ENCODE measurements at regions not wholly inside any gene's neighbourhood (a gene's known extent, or its start where the extent isn't known, plus 50 kb on each side); places are given as distances from the start of the nearest gene placed in this dataset.
"Not testable (repeated sequence)": the region's sequence is repeated elsewhere in the genome, so short reads cannot be mapped to it uniquely, and the experiment has no call there.

DNA sequence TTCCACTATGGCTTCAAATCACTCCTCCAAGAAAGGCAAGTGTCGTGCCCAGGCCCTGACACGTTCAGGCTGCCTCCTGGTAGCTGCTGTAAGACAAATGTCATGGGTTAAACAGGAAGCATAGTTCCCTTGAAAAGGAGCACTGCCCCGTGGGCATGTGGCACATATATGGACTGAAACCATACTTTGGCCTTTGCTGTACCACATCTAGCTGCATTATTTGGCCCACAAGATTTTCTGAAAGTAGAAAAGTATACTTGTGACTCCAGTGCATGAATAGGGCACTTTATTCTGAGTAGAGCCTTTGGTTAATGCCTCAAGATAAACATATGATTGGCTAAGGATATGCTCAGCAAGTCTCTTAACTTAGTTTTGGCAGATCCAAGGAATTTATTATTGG is 218.7 kb upstream of the EGLN3 start:
- DNase-seq = no peak

DNA sequence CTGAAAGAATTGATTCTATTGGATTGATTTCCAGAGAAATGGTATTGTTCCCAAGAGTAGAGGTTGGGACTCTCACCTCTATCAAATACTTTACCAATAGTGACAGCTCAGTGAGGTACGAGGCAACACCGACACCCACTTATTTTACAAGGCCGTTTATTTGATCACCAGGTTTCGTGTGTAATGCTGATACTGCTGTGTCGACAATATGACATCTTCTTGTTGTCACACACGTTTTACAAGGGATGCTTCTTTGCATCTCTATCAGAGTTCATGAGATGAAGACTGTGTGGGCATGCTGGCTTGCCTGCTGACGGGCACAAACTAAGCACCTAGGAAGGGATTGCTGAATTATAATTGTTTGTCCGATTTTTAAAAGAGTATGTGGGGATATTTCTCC is 217.8 kb upstream of the EGLN3 start:
- no peak for DNase-seq

DNA sequence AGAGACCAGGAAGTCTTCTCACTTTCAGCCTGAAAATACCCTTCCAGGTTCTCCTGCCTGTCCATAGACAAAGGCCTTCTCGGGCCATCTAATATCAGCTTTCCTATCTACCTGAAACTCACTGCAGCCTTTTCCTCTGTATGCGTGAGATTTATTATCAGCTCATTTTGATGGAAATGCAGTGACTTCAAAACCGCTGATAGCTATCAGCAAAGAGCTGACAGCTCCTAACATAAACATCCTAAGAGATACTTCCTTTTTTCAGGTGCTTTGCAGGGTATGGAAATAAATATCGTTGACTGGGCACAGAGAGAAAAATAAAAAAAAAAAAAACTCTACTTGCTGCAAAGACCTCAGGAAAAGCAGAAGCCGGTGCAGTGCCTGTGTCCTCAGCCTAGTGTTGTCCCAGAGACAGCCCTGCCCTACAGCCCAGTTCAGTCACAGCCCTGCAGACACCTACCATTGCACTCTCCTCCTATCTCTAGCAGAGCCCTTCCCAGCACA is 215.0 kb upstream of the EGLN3 start:
- DNase-seq = no peak

DNA sequence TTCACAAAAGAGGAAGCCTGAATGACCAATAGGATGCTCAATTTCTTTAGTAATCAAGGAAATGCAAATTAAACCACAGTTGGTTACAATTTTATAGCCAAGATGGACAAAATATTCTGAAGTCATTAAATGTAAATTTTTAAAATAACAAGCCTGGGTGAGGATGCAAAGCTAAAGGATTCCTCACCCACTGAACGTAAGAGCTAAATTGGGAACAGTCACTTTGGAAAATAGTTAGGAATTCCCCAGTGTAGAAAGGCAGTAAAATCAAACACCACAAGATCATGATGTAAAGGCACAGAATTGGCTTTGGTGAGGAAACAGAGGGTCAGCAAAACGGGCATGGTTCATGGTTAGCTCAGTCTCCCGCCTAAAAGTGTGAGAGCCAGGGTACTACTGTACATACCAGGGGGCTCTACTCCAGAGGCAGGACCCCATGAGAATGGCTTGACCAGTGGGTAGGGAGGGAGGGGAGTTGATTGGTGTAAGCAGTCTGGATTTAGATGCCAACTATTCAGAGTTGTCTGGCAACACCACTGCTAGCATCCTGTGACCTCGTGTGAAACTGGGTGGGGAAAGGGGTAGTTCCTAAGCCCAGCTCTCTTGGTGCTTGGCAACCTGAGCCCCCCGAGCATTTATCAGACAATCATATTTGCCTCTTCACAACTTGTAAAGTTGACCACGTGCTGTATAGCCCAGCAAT is 213.4 kb upstream of the EGLN3 start:
- DNase-seq = no peak

DNA sequence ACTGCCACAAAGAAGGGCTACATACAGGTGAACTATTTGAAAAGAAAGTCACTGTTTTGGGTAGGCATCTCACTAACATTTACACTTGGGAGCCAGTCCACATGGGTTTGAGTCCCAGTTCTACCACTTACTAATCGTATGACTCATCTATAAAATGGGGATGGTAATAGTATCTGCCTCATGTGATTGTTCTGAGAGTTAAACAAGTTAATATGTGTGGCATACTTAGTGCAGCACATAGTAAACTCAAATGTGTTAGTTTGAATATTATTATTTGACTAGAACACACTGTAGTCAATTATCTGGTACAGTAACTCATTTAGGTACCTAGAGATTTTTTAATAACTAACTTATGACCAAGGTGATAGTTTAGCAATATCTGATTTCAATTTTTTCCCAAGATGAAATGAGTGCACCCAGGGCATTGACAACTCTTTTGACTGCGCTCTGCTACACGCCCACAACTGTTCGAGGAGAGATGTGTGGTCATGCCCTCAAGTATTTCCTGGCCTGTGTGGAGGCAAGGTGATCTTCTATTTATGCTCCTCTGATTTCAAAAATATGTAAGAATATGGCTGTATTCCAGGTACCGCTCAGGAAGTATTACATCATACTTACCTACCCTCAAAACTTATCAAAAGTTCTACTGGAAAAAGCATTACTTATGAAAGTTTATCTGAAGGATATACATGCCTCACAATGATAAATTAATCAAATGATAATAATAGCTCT is 210.6 kb upstream of the EGLN3 start:
- DNase-seq = no peak

DNA sequence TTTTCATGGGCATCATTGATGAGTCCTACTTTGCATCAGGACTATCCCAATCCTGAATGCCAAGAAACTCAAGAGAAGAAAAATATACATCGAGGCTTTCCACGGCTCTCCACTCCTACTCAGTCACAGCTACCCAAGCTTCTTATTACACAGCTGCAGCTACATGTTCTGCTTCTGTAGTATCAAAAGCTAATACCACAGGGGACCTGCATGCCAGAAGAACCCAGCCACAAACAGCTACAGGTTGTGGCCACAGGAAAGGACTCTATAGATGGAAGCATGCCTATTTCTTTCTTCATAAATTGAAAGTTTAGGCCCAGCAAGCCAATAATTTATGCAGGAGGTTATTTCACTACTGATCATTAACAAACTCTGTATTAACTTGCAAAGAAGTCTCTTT is 209.7 kb upstream of the EGLN3 start:
- DNase-seq = no peak

DNA sequence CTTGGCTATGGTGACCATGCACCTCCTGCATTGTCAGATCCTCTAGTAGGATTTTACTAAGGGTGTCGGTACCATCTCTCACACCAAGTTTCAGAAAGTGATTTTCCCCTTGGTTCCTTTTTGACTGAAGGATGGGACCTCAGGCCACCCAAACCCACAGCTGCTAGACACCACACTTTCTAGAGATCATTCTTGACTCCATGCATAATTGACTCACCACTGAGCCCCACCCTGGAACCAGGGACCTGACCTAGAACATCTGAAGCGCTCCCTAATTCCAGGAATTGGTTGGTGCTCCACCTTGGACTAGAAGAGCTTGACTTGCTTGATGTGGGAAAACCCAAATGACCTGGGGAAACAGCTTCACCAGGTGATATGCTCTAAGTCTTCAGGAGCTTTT is 206.8 kb upstream of the EGLN3 start:
- no peak for DNase-seq

DNA sequence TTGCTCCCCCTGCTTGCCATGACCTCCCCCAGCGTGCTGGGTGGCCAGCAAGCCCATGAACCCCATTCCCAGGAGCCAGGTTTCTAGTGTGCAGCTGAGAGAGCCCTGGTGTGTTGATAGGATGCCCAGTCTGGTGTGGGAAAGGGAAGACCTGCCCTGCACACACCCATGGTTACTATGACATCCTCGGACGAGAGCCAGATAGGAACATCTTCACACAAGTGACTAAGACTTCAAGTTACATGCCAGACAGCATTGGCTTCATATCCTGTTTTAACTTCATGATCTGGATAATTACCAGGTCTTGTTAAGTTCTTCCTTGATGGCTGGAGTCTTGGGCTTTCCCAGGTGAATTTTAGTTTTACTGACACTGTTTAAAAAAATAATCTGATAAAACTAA is 196.6 kb upstream of the EGLN3 start:
- no peak for DNase-seq

DNA sequence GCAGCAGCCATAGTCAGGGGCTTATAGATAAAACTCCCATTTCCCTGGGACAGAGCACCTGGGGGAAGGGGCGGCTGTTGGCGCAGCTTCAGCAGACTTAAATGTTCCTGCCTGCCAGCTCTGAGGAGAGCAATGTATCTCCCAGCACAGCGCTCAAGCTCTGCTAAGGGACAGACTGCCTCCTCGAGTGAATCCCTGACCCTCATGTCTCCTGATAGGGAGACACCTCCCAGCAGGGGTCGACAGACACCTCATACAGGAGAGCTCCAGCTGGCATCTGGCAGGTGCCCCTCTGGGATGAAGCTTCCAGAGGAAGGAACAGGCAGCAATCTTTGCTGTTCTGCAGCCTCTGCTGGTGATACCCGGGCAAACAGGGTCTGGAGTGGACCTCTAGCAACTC is 189.3 kb upstream of the EGLN3 start:
- not testable (repeated sequence) for DNase-seq

DNA sequence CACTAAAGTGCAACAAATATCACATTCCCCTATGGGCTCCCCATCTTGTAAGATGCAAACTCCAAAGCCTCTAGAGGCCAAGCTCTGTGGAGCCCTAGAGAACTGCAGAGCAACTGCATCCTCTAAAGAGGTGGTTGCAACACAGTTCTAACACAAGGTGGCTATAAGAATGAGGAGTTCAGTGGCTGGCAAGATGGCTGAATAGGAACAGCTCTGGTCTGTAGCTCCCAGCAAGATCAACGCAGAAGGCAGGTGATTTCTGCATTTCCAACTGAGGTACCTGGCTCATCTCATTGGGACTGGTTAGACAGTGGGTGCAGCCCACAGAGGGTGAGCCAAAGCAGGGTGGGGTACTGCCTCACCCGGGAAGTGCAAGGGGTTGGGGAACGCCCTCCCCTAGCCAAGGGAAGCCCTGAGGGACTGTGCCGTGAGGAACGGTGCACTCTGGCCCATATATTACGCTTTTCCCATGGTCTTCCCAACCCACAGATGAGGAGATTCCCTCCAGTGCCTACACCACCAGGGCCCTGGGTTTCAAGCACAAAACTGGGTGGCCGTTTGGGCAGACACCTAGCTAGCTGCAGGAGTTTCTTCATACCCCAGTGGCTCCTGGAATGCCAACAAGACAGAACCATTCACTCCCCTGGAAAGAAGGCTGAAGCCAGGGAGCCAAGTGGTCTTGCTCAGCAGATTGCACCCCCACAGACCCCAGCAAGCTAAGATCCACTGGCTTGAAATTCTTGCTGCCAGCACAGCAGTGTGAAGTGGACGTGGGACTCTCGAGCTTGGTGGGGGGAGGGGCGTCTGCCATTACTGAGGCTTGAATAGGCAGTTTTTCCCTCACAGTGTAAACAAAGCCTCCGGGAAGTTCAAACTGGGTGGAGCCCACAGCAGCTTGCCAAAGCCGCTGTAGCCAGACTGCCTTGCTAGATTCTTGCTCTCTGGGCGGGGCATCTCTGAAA is 188.6 kb upstream of the EGLN3 start:
- DNase-seq = peak; percentile 52

DNA sequence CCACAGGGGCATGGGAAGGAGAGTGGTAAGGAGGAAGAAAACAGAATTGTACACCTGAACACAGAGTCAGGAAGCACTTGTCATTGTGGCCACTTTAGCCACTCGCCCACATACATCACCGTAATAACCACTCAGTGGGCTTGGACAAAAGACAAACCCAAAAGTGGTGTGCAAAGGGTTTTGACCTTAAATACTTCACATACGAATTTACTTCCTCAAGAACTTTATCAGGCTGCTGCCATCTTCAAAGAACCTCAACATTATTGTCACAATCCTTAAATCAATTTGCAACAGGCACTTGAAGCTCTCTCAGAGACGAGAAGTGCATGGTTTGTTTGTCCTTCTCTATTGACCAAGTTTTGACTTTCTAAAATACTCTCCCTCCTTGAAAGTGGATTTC is 187.3 kb upstream of the EGLN3 start:
- DNase-seq = no peak

DNA sequence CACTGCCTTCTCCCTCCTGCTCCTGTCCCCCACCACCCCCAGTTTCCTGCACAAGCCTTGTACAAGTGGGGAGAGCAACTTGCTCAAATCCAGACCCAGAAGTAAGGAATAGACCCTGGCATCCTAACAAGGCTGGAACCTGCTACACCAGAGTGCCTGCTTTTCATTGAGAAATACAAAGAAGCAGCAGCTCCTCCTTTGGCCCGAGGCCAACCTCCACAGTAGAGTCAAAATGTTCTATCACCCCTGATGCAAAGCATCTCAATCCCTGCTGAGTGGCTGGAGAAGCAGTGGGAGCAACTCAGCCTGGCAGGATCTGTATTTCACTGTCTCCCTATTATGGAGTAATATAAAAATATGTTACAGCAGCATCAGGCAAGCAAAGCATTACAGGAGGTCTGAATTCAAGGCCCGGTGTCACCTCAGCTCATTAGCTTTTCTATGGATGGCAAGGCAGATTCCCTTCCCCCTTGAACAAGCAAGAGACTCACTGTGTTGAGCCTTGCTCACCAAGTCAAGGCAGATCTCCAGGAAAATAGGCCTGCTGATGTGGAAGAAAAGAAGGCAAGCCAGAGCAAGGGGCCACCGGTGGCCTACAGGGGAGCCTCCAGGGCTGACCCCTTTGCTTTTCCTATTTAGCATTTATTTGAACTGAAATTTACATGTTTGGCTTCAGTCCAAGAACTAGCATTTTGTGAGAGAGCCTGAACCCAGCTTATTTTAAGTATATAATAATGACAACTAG is 186.3 kb upstream of the EGLN3 start:
- peak; percentile 16 for DNase-seq

DNA sequence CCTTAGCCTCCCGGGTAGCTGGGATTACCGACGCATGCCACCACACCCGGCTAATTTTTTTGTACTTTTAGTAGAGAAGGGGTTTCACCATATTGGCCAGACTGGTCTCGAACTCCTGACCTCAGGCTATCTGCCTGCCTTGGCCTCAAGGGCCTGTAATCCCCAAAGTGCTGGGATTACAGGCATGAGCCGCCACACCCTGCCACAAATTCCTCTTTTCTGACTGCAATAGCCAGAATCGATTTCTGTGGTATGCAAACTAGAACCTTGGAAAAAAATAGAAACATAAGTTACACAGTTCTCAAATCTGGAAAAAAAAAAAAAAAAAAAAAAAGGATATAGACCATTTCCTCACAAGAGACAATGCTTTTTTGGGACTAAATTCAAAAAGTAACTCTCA is 184.6 kb upstream of the EGLN3 start:
- no peak for DNase-seq

DNA sequence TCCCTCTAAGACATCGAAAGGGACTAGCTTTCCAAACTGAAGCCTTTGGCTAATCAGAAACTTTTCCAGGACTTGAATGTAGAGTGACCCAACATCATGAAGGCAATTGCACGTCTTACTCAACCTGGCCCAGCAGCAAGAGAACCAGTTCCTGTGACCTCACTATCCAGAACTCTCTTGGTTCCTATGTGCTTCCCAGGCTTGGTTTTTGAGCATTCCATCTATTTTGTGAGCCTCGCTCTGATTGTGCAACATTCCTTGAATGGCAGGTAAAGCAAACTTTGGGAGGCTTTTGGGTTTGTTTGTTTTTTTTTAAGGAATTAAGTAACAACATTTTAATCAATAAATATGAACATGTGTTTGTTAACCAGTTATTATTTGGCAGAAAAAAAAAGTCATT is 183.6 kb upstream of the EGLN3 start:
- no peak for DNase-seq

DNA sequence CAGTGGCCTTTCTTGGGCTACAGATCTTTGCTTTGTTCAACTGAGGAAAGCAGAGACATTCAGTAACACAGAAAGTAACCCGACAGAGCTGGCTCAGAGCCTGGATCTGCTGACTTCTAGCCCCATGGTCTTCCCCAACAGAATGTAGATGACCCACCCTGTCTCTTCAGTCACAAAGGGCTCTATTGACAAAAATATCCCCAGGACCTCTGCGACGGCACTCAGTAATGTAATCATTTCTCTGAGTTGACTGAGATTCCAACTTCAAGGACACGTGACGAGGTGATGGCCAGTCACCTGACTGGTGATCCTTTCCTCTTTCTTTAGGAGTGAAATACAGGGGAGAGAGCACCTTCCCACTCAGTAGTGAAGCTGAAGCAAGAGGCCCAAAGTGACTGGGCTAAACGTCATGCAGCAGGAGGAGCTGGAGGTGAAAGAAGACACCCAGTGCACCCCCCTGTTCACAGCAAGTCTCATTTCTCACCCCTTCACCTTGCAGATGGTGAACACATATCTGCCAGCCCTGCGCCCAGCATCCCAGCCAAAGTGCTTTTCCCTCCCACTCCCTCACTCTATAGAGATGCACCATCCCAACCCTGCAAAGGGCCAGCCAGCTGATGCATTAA is 179.2 kb upstream of the EGLN3 start:
- DNase-seq = no peak

DNA sequence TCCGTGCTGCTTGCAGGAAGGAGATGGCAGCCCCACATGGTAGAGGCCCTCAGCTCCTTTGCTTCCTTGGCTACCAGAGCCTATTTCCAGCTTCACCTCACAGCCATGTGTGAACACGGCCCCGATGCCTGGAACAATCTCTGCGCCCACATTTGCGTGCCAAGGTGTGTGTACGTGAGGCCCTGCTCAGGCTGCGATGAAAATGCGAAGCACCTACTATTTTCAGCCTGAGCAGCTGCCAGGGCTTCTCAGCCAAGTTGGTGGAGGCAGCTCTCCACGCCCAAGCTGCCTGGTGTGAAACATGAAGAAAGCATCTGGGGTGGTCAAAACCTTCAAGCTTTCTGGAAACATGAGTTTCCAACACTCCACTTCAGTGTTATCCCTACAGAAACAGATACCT is 177.8 kb upstream of the EGLN3 start:
- no peak for DNase-seq

DNA sequence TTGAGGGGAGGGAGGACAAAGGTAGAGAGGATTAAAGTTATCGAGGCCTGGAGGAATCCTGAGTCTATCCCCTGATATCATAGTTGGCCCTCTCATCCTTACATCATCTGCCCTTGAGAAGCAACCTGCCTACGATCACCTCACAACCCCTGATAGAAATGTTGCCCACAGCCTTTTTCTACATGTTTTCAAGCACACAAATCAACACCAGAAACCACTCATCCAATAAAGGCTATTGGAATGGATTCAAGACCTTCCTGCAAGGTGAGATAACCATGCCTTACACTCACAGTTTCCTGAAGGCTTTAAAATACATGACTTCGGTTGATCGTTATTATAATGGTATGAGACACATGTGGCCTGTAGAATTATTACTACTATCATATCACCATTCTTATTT is 175.7 kb upstream of the EGLN3 start:
- no peak for DNase-seq

DNA sequence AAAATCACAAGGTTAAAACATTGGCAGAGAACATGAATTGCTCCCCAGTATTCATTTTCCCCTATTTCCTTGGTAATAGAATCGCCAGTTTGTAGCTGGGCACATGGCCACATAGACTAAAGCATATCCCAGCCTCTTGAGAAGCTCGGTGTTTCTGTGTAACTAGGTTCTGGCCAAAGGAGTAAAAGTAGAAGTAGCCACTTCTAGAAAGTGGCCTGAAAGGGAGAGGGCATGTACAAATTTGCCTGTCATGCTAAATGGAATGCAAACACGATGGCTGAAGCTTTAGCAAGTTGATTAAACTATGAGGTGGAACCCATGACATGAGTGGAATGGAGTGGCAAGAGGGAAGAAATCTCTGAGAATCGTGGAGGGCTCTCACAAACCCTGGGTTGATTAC is 173.7 kb upstream of the EGLN3 start:
- no peak for DNase-seq

DNA sequence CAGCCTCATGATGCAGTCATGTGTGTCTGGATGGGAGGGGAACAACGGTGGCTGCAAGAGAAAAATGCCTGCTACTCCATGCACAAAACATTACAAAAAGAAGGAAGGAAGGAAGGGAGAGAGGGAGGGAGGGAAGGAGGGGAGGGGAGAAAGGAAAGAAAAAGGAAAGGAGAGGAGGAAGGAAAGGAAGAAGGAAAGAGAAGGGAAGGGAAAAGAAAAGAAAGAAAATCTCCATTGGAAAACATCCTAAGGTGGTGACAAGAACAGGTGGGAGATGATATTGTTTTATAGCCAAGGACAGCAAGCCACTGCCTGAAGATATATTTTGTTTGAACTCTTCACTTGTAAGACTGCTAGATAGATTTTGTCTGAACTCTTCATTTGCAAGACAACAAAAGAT is 171.8 kb upstream of the EGLN3 start:
- no peak for DNase-seq

DNA sequence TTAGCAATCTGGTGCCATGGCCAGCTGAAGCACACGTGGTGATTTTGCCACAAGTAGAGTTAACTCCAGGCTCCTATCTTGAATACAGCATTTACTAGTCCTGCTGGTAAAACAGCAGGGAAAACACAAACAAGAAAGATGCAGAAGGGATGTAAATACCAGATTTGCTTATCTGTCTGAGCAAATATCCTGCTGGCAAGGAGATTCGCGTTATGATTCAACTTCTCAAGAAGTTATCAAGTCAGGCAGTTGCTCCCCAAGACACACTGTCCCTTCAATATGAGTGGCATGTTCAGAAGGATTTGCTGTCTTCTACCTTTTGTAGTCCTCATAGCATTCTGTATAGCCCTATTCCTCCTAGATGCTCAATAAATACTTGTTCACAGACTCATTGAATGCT is 171.2 kb upstream of the EGLN3 start:
- no peak for DNase-seq

DNA sequence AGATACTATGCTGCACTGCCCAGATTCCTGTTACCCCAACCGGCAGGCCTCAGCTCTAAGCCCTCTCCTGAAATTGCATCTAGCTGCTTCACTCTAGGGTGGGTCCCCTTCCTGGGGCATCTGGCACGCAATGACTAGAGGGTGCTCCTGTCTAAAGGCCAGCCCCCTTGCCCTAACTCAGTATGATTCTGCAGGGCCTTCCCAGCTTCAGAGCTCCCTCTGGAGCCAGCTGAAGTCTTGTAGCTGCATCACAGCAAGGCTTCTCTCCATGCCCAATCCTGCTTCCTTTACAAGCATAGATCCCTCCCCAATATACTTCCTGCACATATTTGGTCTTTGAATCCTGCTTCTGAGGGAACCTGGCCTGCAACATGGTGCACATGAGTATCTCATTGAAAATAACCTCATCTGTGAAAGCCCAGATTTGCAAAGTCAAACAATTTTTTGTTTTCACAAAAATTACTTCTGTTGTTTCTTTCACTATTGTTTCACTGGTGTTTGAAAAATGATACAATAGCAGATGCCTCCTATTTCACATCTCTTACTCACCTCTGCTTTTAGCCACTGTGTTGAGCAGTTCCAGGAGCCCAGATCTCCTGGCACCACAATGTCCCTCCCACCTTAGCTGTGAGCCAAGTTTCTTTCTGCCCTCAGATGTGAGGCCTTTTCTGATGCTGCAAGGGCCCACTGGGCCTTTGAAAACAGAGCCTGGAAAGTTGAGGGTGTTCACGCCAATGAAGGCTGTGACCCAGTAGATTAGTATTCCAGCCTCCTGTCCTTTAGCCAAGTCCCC is 169.5 kb upstream of the EGLN3 start:
- DNase-seq = no peak

Data from NCI-H1092 (cell line).